Small intestine (tissue), 7 donors: ENCODE measurements at regions not wholly inside any gene's neighbourhood (a gene's known extent, or its start where the extent isn't known, plus 50 kb on each side); places are given as distances from the start of the nearest gene placed in this dataset.

Experiments used
- DNase-seq, 2 donors: peaks; one replicate each; pipeline versions ENCODE4 v3.0.0 to v3.0.0-alpha.2; 2013
- FAIRE-seq: peaks from 2 replicates; lab custom pipeline; 2012; peaks lifted over from hg19 to GRCh38; lab: Jason Lieb, UNC
- H3K27ac ChIP-seq, 3 donors: one replicate each; pipeline ENCODE4 v1.5.1; 2013; ENCODE audit warnings: low read length in 2 of 3, mild to moderate bottlenecking in 2 of 3, control low read depth in 1 of 3, inconsistent platforms in 1 of 3, low read depth in 1 of 3, moderate library complexity in 1 of 3
- H3K27me3 ChIP-seq, 3 donors: one replicate each; pipeline ENCODE4 v1.6.1; 2013; ENCODE audit warnings: low read length in 3 of 3, inconsistent platforms in 1 of 3; ENCODE audit not compliant: control insufficient read depth in 3 of 3, insufficient read depth in 3 of 3
- H3K36me3 ChIP-seq, 3 donors: one replicate each; pipeline ENCODE4 v1.6.1; 2013; ENCODE audit warnings: low read length in 3 of 3, inconsistent platforms in 1 of 3, low read depth in 1 of 3, mild to moderate bottlenecking in 1 of 3, moderate library complexity in 1 of 3; ENCODE audit not compliant: control insufficient read depth in 3 of 3, insufficient read depth in 2 of 3
- H3K4me1 ChIP-seq, 3 donors: one replicate each; pipeline ENCODE4 v1.6.1; 2013; ENCODE audit warnings: low read length in 2 of 3, inconsistent platforms in 1 of 3, low read depth in 1 of 3, mild to moderate bottlenecking in 1 of 3, moderate library complexity in 1 of 3; ENCODE audit not compliant: control insufficient read depth in 3 of 3, insufficient read depth in 2 of 3
- H3K4me3 ChIP-seq, 3 donors: one replicate each; pipeline ENCODE4 v1.5.1; 2013; ENCODE audit warnings: low read length in 3 of 3, control low read depth in 1 of 3, inconsistent platforms in 1 of 3, low read depth in 1 of 3, mild to moderate bottlenecking in 1 of 3, moderate library complexity in 1 of 3
- H3K9me3 ChIP-seq, 2 donors: one replicate each; pipeline ENCODE4 v1.6.1; 2013; ENCODE audit warnings: low read depth in 1 of 2, low read length in 1 of 2; ENCODE audit not compliant: control insufficient read depth in 2 of 2, insufficient read depth in 1 of 2
- WGBS, 3 donors: extraction: QIAGEN DNeasy Blood & Tissue Kit; methylation state at CpG; one replicate each; pipeline ENCODE4 v1.1.7; 2013; 5-methylcytosine and 5-hydroxymethylcytosine counted together
- donor health status: healthy with polysubstance abuse.
- donor health status: control.
- donor health status: control.
- donor health status: Bipolar disorder and iron deficiency.
- donor health status: healthy.

DNA sequence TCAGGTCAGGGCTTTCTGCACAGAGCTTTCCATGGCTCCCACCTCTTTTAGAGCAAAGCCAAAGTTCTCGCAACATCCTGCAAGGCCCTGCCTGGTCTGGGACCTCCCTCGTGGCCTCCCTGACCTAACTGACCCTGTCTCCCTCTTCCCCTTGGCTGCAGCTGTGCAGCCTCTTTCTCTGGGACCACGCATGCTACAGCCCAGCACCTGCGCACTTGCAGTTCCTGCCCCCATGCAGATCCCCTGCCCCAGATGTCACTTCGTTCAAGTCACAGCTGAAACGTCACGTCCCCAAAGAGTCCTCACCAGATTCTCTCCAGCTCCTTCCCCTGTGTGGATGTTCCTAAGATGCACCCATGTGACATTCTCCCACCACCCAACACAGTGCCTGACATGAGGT is 61.2 kb upstream of the ZNF716 start:
- Histone ChIP-seq H3K9me3 (peaks cover 4 to 61% of the 10 kb centered on the region in 2 donors), H3K27ac (no peak overlapping the region), H3K4me1 (no peaks in the 10 kb centered on the region), H3K27me3 (no peaks in the 10 kb centered on the region), H3K36me3 (no peaks in the 10 kb centered on the region), H3K4me3 (no peak overlapping the region)
- no peak for DNase-seq
- no peak for FAIRE-seq
- WGBS, 3 donors: 69 to 72% (median 70%) methylated on average over 7 of the region's 7 CpGs

GRCh38 chr7:57398548-57398947 is 51.4 kb upstream of the ZNF716 start:
- no peaks in the 10 kb centered on the region for H3K4me1 ChIP-seq
- 85 to 93% (median 87%) methylated on average over 13 to 14 of the region's 14 CpGs for WGBS, 3 donors
- H3K27ac ChIP-seq: no peak overlapping the region
- H3K4me3 ChIP-seq: no peak overlapping the region
- H3K27me3 ChIP-seq: no peaks in the 10 kb centered on the region
- no peaks in the 10 kb centered on the region for H3K36me3 ChIP-seq
- FAIRE-seq: no peak
- no peak for DNase-seq
- peaks cover 4 to 57% of the 10 kb centered on the region in 2 donors for H3K9me3 ChIP-seq

DNA sequence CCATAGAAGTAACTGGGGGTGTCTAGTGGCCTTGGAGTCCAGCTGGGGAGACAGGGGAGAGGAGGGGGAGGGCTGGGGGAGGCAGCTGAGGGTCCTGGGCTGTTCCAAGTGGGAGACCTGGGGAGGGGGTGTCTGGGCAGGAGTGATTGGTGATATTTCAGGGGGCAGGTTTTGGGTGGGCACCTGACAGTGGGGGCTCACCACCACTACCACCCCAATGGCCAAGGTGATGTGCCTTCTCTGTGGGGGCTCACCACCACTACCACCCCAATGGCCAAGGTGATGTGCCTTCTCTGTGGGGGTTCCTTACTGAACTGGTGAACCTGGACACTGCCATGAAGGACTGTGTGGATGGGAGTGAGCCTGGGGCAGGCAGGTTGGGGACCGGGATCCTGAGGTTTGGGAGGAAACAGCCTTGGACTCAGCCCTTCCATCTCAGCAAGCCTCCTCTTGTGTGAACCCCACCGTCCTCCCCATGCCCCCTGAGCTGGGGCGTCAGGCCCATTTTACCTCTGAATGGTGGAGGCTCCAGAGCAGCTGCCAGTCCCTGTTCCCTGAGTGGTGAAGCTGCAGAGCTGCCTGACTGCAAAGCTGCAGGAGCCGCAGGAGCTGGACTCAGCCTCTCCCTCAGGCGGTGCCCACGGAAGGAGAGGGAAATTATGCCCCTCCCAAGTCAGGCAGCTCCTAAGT is 50.6 kb upstream of the ZNF716 start:
- FAIRE-seq (no peak), DNase-seq (no peak)
- H3K4me1 ChIP-seq: no peaks in the 10 kb centered on the region
- peaks cover 2 to 56% of the 10 kb centered on the region in 2 donors for H3K9me3 ChIP-seq
- H3K4me3 ChIP-seq: no peak overlapping the region
- H3K27me3 ChIP-seq: no peaks in the 10 kb centered on the region
- H3K27ac ChIP-seq: no peak overlapping the region
- WGBS, 3 donors: 85 to 98% (median 87%) methylated on average over 6 of the region's 6 CpGs
- no peaks in the 10 kb centered on the region for H3K36me3 ChIP-seq

DNA sequence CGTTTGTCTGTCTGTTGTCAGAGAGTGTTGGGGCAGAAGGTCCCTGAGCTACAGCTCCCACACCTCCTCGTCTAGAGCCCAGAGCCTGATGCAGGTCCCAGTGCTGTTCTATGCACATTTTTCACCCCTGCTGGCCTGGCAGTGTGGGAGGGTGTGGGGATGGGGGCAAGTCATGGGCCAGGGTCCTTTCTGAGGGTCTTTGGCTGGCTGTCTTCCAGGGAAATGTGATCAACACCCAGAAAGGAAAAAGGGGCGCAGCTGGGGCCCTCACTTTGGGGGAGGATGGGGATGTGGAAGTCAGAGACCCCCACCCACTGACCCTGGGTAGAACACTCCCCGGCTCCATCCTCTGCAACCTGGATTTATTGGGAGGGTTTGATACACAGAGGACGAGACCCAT is 50.0 kb upstream of the ZNF716 start:
- 82% methylated on average over 5 of the region's 5 CpGs for WGBS, 3 donors
- peaks cover 2 to 57% of the 10 kb centered on the region in 2 donors for H3K9me3 ChIP-seq
- DNase-seq (no peak), FAIRE-seq (no peak)
- H3K4me1 ChIP-seq: no peaks in the 10 kb centered on the region
- H3K4me3 ChIP-seq: no peak overlapping the region
- H3K27ac ChIP-seq: no peak overlapping the region
- H3K27me3 ChIP-seq: no peaks in the 10 kb centered on the region
- no peaks in the 10 kb centered on the region for H3K36me3 ChIP-seq
